ENCODE measurements at regions not wholly inside any gene's neighbourhood (a gene's known extent, or its start where the extent isn't known, plus 50 kb on each side); places are given as distances from the start of the nearest gene placed in this dataset.
"Not testable (repeated sequence)": the region's sequence is repeated elsewhere in the genome, so short reads cannot be mapped to it uniquely, and the experiment has no call there.

DNA sequence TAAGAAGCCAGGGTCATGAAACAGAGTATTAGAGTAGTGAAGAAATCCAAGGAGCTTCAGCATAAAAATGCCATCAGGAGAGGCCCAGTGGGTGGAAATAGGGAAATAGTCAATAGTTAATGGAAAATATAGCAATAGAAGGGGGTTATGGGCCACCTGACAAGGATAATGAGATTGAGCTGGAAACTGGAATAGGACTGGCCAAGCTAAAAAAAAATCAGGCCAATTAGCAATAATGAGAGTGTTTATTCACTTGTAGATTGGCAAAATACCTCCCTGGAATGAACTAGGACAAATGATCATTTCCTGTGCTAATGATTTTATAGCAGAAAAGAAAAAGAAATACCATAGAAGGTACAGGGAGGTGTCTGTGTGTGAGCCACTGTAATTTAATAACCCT lies 97.9 kb downstream of the PLCE1 start:
- no peak for DNase-seq

DNA sequence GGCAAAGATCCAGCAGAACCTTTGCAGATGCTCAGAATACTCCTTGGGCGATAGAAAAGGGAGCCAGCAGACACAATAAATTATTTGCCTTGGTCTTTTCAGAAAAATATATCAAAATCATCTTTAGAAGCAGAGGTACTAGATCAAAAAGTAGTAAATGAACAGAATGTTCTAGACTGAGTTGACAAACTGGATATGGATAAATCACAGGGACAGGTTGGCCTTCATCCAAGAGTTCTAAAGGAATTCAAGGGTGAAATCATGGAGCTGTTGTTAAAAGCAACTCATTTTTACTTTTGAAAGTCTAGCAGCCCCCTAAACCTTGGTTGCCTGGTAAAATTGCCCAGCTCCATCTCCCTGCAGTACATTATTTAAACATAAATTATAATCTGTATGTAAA lies 99.1 kb downstream of the PLCE1 start:
- no peak for DNase-seq

DNA sequence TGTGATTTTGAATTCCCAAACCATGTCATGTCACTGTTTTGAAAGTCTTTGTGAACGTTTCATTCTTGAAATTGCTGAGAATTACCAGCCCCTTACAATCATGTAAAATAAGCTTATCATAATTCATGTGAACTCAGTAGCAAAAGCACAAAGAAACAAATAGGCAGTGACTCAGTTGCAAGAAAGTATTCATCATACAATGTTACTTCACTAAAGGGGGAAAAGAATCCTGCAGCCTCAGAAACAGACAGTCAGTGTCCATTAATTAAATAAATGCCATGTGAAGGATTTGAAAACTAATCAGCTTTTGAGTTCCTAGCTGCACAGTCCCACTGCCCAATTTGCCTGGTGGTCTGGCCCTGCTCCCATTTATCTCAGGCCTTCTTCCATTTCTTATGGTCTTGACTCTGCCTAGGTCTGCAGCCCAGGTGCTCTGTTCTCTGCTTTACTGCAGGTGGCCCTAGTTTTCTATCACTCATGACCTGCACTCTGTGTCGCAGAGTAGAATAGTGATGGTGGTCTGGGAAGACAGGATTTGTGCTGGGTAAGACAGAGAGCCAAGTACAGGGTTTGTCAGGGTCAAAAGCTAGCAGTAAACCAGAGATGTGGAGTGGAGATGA lies 99.7 kb downstream of the PLCE1 start:
- DNase-seq, result no peak

DNA sequence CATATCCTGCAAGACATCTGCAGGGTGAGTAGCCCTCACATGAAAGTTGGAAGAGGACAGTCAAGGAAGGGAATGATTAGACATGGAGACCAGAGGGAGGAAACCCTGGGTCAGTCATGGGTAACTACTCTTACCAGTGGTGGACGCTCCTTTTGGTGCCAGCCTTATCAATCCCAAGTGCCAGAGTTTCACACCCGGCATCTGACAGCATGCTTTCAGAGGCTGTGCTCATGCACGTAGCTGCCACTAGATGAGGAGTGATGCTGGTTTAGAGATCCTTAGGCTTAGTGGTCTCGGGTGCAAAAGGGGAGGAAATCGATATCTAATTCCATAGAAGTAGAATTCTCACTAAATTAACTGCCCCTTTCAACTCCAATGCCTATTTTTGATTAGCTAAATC lies 100.8 kb downstream of the PLCE1 start:
- no peak for DNase-seq

DNA sequence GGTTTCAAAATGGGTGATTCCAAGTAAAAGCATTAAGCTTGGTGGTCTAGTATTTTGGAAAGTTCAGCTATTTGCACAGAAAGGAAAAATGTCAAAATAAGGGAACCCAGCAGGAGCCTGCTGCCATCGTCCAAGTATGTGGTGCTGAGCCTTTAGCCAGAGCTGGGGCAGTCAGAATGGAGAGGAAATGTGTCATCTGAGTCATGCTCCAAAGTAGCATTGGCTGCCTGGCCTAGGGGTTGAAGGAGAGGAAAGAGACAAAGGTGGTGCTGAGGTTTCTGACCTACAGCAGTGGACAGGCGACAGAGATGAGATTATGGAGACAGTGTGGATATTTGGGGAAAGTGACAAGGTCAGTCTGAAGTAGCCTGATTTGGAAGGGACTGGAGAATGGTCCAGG lies 103.9 kb downstream of the PLCE1 start:
- no peak for DNase-seq

DNA sequence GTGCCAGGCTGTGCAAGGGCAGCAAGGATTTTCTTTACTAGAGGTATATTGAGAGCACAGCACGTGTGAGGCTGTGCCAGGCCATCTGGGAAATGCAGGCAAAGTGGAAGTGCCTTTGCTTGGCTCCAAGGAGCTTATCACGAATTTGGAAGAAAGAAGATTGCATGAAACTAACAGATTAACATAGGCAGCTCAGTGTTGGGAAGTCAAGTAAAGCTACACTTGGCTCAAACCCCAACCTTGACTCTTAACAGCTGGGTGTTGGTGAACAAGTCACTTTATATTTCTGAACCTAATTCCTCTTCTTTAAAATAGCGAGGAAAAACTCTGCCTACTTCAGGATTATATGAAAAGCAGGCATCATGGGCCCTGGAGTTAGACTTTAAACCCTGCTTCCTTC lies 105.2 kb downstream of the PLCE1 start:
- DNase-seq, result no peak

DNA sequence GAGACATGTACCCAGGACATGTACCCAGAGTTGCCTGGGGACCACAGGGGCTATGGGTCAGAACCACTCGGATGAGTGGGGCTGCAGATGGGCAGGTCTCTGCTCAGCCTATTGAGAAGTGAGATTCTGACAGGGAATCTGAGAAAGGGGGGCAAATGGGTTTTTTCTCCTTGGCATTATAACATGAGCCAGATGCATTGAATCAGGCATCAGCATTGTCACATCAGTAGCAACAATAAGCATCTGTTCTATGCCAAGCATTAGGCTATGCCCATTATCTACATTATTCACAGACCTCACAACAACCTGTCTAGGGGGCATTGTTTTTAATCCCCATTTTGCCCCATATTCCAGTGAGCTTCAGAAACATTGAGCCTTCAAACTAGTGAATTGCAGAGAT lies 108.2 kb downstream of the PLCE1 start:
- no peak for DNase-seq

DNA sequence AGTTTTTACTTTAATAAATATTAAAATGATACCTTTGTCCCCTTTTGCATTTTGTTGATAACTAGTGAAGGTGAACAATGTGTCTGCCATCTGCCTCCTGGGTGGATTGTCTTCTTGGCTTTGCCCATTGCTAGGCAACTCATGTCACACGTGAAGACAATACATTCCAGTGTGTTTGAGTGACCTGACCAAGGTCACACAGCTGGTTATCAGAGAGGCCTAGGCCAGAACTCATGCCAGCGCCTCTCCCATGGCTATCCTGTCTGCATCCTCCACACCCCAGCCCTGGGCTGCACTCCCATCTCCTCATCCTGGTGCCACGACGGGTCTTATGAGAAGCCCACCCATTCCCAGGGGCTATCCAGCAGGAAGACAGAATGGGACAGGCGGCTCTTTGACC lies 108.7 kb downstream of the PLCE1 start:
- no peak for DNase-seq

DNA sequence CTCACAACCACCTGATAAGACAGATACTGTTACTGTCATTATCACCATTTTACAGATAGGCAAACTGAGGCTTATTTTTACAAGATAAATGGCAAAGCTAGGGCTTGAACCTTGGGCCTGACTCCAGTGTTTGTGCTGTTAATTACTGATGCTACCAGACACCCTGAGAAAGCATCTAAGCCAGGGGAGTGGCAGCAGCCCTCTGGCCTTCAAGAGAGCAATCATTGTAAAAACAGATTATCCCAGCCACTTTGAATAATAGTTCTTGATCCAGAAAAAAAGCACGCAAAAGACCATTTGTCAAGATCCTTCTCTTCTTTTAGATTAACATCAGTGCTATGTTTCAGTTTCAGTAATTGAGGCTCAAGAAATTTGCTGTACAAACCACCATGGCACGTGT lies 109.5 kb downstream of the PLCE1 start:
- no peak for DNase-seq

DNA sequence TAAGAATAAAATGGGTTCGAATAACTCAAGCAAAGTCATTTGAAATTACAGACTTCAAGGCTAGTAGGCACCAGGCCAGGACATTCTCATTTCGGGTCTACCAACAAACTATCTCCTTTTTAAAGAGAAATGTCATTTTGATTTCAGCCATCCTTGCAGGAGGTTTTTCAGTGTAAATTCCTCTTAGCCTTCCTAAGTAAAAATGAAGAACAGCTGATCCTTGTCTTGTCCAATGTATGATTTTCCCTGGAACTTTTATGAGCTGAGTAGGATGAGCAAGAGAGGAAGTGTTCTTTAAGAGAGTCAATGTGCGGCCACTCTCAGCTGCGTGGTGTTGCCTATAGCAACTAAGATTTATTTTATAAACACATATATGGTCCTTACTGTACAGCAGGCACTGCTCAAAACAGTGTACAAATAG lies 110.1 kb downstream of the PLCE1 start:
- DNase-seq, result no peak

DNA sequence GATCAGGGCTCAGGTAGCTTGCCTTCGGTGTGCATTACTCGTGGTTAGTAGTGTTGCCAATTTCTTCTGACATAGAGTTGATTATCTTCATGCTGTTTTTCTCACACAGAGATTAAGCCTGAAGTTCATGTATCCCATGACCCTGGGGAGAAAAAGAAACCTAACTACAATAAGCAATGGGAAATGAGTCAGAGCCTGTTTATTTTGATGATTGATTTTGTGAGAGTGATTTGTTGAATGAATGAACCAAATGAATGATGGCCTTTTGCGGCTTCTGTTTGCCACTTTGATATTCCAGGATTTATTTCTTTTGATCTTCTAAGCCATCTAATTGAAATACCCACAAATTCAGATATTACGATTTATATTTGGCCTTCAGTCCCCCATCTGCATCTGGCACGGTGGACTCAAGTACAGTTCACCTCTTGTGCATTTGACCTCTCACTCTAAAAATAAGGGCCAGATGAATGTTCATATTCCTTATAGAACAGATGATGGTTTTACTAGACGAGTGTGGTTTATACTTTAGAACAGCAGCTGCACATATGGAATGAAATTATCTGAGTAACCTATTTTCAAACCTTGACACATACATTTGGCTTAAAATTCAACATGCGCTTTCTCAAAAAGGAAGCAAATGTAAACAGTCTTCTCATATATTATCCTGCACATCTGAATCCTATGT lies 110.7 kb downstream of the PLCE1 start:
- no peak for DNase-seq

DNA sequence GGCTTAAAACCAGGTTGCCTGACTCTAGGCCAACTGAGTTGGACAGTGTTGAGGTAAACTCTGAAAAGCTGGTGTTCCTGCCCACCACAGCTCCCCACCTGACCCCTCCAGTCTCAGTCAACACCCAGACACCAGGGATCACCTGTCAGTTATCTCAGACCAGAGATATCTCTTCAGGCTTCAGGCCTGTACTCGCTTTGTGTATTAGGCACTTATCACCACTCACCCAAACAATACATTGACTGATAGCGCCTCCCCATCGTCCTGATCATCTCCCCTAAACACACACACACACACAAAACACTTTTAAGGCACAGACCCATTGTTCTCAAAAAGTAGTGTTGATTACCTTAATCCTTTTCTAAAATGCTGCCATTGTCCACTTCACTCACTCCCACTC lies 111.5 kb downstream of the PLCE1 start:
- no peak for DNase-seq

DNA sequence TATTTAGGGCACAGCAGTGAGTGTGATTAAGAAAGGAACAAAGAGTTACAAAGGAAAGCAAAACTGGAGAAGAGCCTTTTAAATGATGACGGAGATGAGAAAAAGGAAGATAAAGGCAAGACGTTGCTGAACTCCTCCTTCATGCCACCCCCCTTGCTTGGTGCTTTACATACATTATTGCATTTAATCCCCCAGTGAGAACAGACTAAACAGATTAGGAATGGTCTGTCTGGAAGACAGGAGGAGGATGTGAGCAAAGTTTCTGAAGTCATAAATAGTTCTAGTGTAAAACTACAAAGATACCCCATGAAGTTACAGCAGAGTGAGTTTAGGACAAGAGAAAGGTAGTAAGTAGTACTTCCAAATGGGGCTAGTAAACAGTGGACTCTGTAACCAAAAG lies 113.5 kb downstream of the PLCE1 start:
- DNase-seq, result no peak

DNA sequence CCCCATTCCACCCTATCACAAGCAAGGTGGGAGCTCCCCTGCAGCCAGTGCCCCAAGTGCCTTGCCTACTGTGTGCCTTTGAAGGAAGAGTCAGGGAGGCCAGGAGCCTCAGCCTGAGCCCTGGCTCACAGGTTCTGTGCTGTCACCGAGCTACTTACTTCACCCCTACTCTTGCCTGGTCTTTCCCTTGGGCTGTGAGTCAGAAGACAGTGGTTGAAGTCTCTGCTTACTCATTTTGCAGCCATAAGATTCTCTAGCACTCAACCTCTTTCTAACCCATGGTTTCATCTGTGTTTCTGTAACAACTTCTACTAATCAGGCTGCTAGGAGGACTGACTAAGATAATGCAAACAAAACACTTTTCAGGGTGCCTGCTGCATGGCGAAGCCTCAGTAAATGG lies 114.5 kb downstream of the PLCE1 start:
- DNase-seq, result no peak

DNA sequence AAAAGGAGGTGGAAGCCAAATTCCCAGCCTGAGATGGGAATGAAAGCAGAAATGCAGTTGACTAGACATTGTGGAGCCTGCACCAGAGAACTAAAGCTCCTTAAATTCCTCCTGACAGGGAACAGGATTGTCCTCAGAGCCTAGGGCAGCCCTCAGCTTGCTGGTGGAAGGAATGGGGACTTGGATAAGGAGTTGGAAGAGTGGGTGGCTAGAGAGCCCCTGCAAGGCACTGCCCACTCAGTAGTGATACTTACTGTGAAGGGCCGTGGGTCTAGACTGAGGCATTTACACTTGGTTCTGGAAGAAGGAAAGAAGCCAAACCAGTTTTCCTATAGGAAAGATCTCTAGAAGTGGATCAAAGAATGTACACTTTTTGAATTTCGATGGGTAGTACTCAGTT lies 117.6 kb downstream of the PLCE1 start:
- no peak for DNase-seq

DNA sequence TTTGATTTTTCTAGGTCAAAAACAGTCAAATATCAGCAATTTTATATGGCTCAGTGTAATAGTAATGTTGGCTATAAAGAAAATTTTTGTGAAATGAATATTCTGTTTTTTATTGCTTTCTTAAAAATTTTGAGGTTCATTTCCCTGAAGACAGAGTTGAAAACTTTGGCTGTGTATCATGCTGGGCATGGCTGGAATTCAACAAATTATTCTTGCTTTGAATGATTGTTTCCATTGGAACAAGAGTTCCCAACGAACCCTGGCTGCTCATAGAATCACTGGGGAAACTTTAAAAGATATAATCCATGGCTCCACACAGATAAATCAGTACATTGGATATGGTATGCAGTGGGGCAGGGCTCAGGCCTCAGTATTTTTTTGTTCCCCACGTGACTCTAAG lies 118.6 kb downstream of the PLCE1 start:
- DNase-seq, result no peak

DNA sequence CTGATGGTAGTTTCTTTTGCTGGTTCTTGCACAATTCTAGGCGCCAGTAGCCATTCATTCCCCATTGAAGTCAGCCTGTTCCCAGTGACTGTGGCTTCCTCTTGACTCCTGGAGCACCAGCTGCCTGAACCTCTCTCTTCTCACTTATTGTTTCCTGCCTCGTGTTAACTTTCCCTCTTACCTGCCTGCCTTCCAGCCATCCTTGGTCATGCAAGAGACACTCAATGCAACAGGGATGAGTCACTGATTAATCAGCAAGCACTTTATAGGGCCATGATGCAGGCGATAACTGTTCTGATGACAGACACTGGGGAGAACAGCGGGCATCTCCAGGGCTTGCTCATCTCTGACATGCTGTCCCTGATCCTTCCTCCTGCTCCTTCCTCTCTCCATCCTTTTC lies 122.0 kb downstream of the PLCE1 start:
- DNase-seq, result no peak

DNA sequence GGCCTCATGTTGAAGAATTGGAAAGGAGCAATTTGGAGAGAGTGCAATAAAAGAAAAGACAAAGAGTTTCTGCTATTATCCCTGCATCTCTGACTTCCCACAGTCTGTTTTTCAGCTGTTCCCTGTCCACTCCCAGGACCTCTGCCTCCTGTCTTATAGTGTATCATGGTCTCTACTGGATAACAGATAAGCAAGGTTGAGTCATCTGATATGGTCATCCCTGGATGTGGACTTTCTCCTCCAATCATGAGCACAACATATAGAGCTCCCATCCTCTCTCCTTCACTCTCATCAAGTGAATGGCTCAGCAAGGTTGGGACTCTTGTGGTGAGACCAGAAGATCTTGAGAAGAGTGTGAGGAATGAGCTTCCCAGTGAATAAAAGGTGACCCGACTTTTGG lies 123.1 kb downstream of the PLCE1 start:
- DNase-seq, result no peak

DNA sequence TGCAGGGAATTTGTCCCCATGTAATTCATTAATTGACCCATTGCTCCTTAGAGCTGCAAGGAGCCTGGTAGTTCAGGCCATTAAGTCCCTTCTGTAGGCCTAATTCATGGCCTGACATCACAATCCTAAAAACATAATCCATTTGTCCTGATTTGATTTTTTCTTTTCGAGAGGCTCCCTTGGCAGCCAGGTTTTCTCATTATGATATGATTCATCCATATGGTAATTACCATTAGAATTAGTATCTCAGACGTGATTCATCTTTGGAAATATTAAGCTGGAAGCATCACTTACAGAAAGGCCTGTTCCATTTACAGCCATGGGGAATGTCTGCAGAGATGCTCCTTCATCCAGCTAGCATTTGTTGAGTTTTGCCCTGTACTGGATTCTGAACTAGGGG lies 128.5 kb downstream of the PLCE1 start:
- no peak for DNase-seq

DNA sequence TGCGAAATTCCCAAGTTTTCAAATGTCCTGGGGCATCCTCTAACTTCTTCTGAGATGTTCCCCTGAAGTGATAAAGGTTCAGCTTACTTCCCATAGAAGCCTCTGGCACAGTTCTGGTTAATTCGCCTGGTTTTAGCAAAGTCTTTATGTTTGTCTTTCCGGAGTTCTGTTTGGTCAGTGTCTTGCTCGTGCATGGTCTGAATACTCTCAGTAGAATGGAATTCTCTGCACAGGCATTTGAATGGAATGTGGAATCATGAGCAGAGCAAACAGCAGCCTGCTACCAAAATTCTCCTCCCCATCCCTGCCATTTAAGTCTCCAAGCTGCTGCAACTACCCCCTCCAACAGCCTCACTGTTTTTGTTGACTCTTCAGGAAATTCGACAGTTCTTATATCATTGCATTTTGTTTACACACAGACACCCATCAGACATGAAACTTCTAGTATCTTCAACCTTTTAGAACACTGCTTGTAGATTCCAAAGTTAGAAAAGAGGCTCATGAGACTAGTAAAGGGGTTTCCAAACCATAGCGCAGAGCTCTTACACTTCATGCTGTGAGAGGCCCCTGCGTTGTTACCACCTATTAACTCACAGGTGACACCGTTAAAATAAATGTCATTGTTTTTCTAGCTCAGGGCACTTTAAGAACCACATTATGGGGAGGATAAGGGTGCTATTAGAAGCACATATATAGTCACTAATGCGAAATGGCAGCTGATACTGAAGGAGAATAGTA lies 129.7 kb downstream of the PLCE1 start:
- no peak for DNase-seq

DNA sequence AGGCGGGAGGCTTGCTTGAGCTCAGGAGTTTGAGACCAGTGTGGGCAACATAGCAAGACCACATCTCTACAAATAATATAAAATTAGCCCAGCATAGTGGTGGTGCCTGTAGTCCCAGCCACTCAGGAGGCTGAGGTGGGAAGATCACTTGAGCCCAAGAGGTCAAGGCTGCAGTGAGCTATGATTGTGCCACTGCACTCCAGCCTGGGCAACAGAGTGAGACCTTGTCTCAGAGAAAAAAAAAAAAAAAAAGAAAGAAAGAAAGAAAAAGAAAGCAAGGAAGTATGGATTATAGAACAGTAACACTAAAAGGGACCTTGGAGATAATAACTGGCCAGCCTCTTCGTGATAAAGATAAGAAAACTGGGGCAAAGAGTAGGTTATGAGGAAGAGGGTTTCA lies 130.4 kb downstream of the PLCE1 start:
- DNase-seq, result not testable (repeated sequence)

DNA sequence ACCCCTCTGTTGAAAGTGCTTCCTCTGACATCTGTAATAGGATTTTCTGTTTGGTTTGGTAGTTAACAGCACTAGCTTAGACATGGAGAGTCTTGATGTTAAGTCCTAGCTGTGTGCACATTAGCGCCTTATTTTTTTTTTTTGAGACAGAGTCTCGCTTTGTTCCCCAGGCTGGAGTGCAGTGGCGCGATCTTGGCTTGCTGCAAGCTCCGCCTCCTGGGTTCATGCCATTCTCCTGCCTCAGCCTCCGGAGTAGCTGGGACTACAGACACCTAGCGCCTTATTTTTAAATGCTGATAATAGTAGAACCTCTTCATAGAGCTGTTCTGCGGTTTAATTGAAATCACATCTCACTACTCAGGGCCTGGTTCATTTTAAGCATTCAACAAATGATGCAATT lies 131.5 kb downstream of the PLCE1 start:
- DNase-seq, result not testable (repeated sequence)

DNA sequence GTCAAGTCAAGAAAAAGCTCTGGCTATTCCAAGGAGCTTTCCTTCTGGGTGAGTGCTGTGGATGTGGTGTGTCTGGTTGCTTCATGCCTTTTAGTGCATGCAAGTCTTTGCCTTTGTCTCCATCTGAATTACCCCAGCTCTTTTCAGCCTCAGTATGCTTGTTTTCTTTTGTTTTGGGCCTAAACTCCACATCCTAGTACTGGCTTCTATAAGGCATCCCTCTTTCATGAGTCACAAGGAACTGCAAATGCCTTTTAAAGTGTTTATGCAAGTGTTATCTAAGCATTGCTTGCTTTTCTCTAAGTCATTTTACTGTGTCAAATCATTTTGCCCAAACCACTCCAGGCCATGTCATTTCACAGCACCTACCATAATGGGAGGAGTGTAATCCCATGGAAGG lies 132.1 kb downstream of the PLCE1 start:
- no peak for DNase-seq

DNA sequence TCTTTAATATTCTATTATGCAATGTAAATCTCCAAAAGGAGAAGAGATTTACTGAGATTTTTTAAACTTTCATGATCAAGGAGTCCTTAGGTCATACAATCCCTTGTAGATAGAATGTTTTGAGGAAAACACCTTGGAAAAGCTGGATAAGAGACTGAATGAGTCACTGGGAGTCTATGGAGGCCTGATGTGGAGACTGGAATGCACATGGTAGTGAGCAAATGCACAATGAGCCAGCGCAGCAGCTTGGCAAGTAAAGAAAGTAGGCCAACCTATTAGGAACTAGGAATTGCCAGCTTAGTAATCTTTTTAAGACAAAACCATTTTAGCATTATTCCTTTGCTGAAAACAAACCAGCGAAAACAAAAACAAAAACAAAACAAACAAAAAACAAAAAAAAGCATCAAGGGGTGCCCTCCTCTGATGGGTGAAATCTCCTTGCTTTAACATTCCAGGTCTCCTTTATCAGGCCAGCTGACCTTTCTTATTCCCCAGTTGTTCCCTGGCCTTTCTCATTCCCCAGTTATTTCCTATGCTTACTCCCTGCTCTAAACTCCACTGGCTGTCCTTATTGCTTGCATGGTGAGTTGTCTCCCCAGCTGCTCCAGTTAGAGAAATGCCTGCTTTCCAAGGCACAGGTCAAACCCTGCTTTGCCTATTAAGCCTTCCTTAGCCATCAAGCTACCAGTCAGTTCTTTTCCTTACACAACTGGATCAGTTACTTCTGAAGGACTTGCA lies 135.8 kb downstream of the PLCE1 start:
- DNase-seq, result no peak
